IMR-90 (cell line): ENCODE measurements at regions not wholly inside any gene's neighbourhood (a gene's known extent, or its start where the extent isn't known, plus 50 kb on each side); places are given as distances from the start of the nearest gene placed in this dataset. TPM values are rescaled to one million over a fixed set of nuclear protein-coding genes. Genes with fewer than 3 reads are reported as not detected.

Experiments used
- ATAC-seq: fragments of 200-7000 bp; cut with Tn5 transposase; 2 replicates; pipeline ENCODE4 v1.9.1; 2020; ENCODE audit warnings: low read depth, mild to moderate bottlenecking, moderate library complexity
- BruUV-seq: library from RNA; stranded (reverse); fragments of 400-500 nt; replicated peaks from 2 replicates; lab custom pipeline; 2021; lab: Mats Ljungman, UMichigan
- CTCF ChIA-PET: fragments of 300-600 bp; formaldehyde crosslinking; extraction: SDS; loops from one replicate; lab custom pipeline; 2021; ENCODE audit warnings: antibody characterized with exemption; lab: Yijun Ruan, JAX
- POLR2A ChIA-PET: fragments of 300-600 bp; sonication (Branson Sonifier 250); formaldehyde crosslinking; loops from one replicate; lab custom pipeline; 2022; ENCODE audit warnings: antibody characterized with exemption; ENCODE audit not compliant: unreplicated experiment; lab: Charles Lee
- DNase-seq: peaks from one replicate; pipeline ENCODE4 v3.0.0; 2013
- H2AFZ ChIP-seq: replicated peaks from 2 replicates; pipeline ENCODE3; 2013; ENCODE audit warnings: low read length, mild to moderate bottlenecking; ENCODE audit not compliant: poor library complexity
- H2AK5ac ChIP-seq: 2 replicates; pipeline ENCODE4 v1.6.1; 2013; ENCODE audit warnings: low read depth, low read length, inconsistent platforms
- H2AK9ac ChIP-seq: replicated peaks from 2 replicates; pipeline ENCODE3; 2013; ENCODE audit warnings: mild to moderate bottlenecking, low read depth, low read length, moderate library complexity; ENCODE audit not compliant: poor library complexity
- H2BK120ac ChIP-seq: 2 replicates; pipeline ENCODE4 v1.6.1; 2013; ENCODE audit warnings: low read depth, low read length, inconsistent platforms
- H2BK15ac ChIP-seq: 3 replicates; pipeline ENCODE4 v1.6.1; 2013; ENCODE audit warnings: low read depth, low read length, inconsistent platforms
- H2BK20ac ChIP-seq: 2 replicates; pipeline ENCODE4 v1.6.1; 2013; ENCODE audit warnings: low read depth, mild to moderate bottlenecking, inconsistent platforms, low read length, moderate library complexity
- H2BK5ac ChIP-seq: 2 replicates; pipeline ENCODE4 v1.6.1; 2013; ENCODE audit warnings: mild to moderate bottlenecking, low read depth, low read length, inconsistent platforms; ENCODE audit not compliant: poor library complexity, severe bottlenecking
- H3K14ac ChIP-seq: replicated peaks from 2 replicates; pipeline ENCODE4 v1.6.1; 2013; ENCODE audit warnings: low read depth, low read length, inconsistent platforms
- H3K18ac ChIP-seq: 2 replicates; pipeline ENCODE4 v1.6.1; 2013; ENCODE audit warnings: low read depth, low read length, control low read depth
- H3K23ac ChIP-seq: 2 replicates; pipeline ENCODE4 v1.6.1; 2013; ENCODE audit warnings: low read depth, low read length, inconsistent platforms
- H3K27ac ChIP-seq: 2 replicates; pipeline ENCODE4 v1.5.1; 2013; ENCODE audit warnings: mild to moderate bottlenecking, control low read depth, low read length; ENCODE audit not compliant: insufficient read depth
- H3K27me3 ChIP-seq: 2 replicates; pipeline ENCODE4 v1.6.1; 2013; ENCODE audit warnings: low read length; ENCODE audit not compliant: control insufficient read depth, insufficient read depth
- H3K36me3 ChIP-seq: 2 replicates; pipeline ENCODE4 v1.6.1; 2013; ENCODE audit warnings: low read length, mixed read lengths; ENCODE audit not compliant: control insufficient read depth, insufficient read depth
- H3K4ac ChIP-seq: 2 replicates; pipeline ENCODE4 v1.6.1; 2013; ENCODE audit warnings: low read depth, low read length, inconsistent platforms
- H3K4me1 ChIP-seq: 2 replicates; pipeline ENCODE4 v1.6.1; 2013; ENCODE audit warnings: low read length, mixed read lengths; ENCODE audit not compliant: control insufficient read depth, insufficient read depth
- H3K4me2 ChIP-seq: 2 replicates; pipeline ENCODE4 v1.6.1; 2013; ENCODE audit warnings: low read depth, mild to moderate bottlenecking, control low read depth, low read length, moderate library complexity
- H3K4me3 ChIP-seq: 2 replicates; pipeline ENCODE4 v1.5.1; 2013; ENCODE audit warnings: low read depth, mild to moderate bottlenecking, control low read depth, low read length, moderate library complexity; ENCODE audit not compliant: insufficient read depth
- H3K56ac ChIP-seq: 2 replicates; pipeline ENCODE4 v1.6.1; 2013; ENCODE audit warnings: low read length, inconsistent platforms; ENCODE audit not compliant: insufficient read depth; ENCODE audit errors: extremely low read depth
- H3K79me1 ChIP-seq, 2 experiments: 2 replicates each; pipeline ENCODE4 v1.6.1; 2013; ENCODE audit warnings: low read length in 2 of 2, inconsistent platforms in 1 of 2, low read depth in 1 of 2
- H3K9ac ChIP-seq: 2 replicates; pipeline ENCODE4 v1.6.1; 2013; ENCODE audit warnings: low read depth, low read length, control low read depth
- H3K9me1 ChIP-seq: 2 replicates; pipeline ENCODE4 v1.6.1; 2013; ENCODE audit warnings: low read length, inconsistent platforms; ENCODE audit not compliant: insufficient read depth
- H3K9me3 ChIP-seq: 2 replicates; pipeline ENCODE4 v1.6.1; 2013; ENCODE audit warnings: low read length; ENCODE audit not compliant: control insufficient read depth, insufficient read depth
- H4K20me1 ChIP-seq: 2 replicates; pipeline ENCODE4 v1.6.1; 2013; ENCODE audit warnings: low read length, inconsistent platforms; ENCODE audit not compliant: insufficient read depth
- H4K5ac ChIP-seq: 2 replicates; pipeline ENCODE4 v1.6.1; 2013; ENCODE audit warnings: mild to moderate bottlenecking, low read depth, low read length, control low read depth
- H4K8ac ChIP-seq, 2 experiments: 2 replicates each; pipeline ENCODE4 v1.6.1; 2013; ENCODE audit warnings: low read depth in 2 of 2, low read length in 2 of 2, control low read depth in 1 of 2, inconsistent platforms in 1 of 2
- H4K91ac ChIP-seq: 2 replicates; pipeline ENCODE4 v1.6.1; 2013; ENCODE audit warnings: low read depth, low read length, inconsistent platforms; ENCODE audit not compliant: insufficient read depth
- BHLHE40 ChIP-seq: fragments of 150-350 bp; IDR thresholded peaks from 2 replicates; pipeline ENCODE4 v1.6.1; 2016; ENCODE audit warnings: mild to moderate bottlenecking, low read depth, low read length
- CEBPB ChIP-seq: IDR thresholded peaks from 2 replicates; pipeline ENCODE4 v1.6.1; 2012; ENCODE audit warnings: low read depth, low read length, improper control_type of control experiment
- CHD1 ChIP-seq: IDR thresholded peaks from 2 replicates; pipeline ENCODE4 v1.6.1; 2012; ENCODE audit warnings: low read depth, low read length, improper control_type of control experiment
- FOS ChIP-seq: fragments of 150-350 bp; IDR thresholded peaks from 2 replicates; pipeline ENCODE4 v1.6.1; 2016; ENCODE audit warnings: low read depth, low read length
- MAFK ChIP-seq: IDR thresholded peaks from 2 replicates; pipeline ENCODE4 v1.6.1; 2012; ENCODE audit warnings: low read depth, low read length, improper control_type of control experiment
- MXI1 ChIP-seq: IDR thresholded peaks from 2 replicates; pipeline ENCODE4 v1.6.1; 2012; ENCODE audit warnings: low read depth, mild to moderate bottlenecking, low read length, moderate library complexity, borderline replicate concordance
- NFE2L2 ChIP-seq: fragments of 150-350 bp; IDR thresholded peaks from 2 replicates; pipeline ENCODE4 v1.6.1; 2016; ENCODE audit warnings: low read depth, mild to moderate bottlenecking, low read length
- POLR2A ChIP-seq: IDR thresholded peaks from 2 replicates; pipeline ENCODE4 v1.6.1; 2012; ENCODE audit warnings: mild to moderate bottlenecking, low read depth, low read length
- RAD21 ChIP-seq: IDR thresholded peaks from 2 replicates; pipeline ENCODE4 v1.6.1; 2012; ENCODE audit warnings: low read length, improper control_type of control experiment
- RFX5 ChIP-seq: IDR thresholded peaks from 2 replicates; pipeline ENCODE4 v1.8.0; 2012; ENCODE audit warnings: low read depth, mild to moderate bottlenecking, low read length, moderate library complexity
- SMC3 ChIP-seq: fragments of 150-350 bp; IDR thresholded peaks from 2 replicates; pipeline ENCODE4 v1.6.1; 2016; ENCODE audit warnings: low read depth, mild to moderate bottlenecking, antibody characterized with exemption, low read length, moderate library complexity
- USF2 ChIP-seq: fragments of 150-350 bp; IDR thresholded peaks from 2 replicates; pipeline ENCODE4 v1.6.1; 2017; ENCODE audit warnings: mild to moderate bottlenecking, antibody characterized with exemption, low read length, low read depth
- WGBS, 2 experiments: methylation state at CpG; one replicate each; pipeline versions ENCODE4 v1.1.5 to v1.1.7; 2013; ENCODE audit warnings: missing lambda C conversion rate in 2 of 2; ENCODE audit not compliant: insufficient read length in 1 of 2; ENCODE audit errors: extremely low coverage in 2 of 2; 5-methylcytosine and 5-hydroxymethylcytosine counted together
- dilution Hi-C: fragments of 300-500 bp; cut with HindIII; formaldehyde crosslinking; loops from one replicate; pipeline ENCODE4 v1.14.3; 2018; ENCODE audit warnings: low sequenced_read_pairs; ENCODE audit not compliant: unreplicated experiment
- in situ Hi-C: fragments of 300-500 bp; cut with MboI; formaldehyde crosslinking; loops from 3 replicates; pipeline ENCODE4 v1.14.3; 2019; ENCODE audit warnings: low sequenced_read_pairs, inconsistent platforms, mixed read lengths
- intact Hi-C: fragments of 100-400 bp; cut with micrococcal nuclease; formaldehyde crosslinking; loops from 2 replicates; pipeline ENCODE4 v1.10.0; 2022
- microRNA-seq, 2 experiments: library from miRNA; stranded (forward) in 1 of 2; unstranded in 1 of 2; fragments of 10-50 nt in 1 of 2; fragments of <30 nt in 1 of 2; gene quantifications in 1 of 2; microRNA quantifications in 1 of 2; one replicate each; pipeline versions ENCODE3 to v1.1.0; 2013 to 2020; ENCODE audit not compliant: insufficient read depth in 1 of 2, insufficient read length in 1 of 2, unreplicated experiment in 1 of 2
- small RNA-seq, 5 experiments: library from RNA; depleted of rRNA; stranded (forward); fragments of <200 nt; gene quantifications; one replicate each; pipeline ENCODE3, GENCODE V24; 2012

DNA sequence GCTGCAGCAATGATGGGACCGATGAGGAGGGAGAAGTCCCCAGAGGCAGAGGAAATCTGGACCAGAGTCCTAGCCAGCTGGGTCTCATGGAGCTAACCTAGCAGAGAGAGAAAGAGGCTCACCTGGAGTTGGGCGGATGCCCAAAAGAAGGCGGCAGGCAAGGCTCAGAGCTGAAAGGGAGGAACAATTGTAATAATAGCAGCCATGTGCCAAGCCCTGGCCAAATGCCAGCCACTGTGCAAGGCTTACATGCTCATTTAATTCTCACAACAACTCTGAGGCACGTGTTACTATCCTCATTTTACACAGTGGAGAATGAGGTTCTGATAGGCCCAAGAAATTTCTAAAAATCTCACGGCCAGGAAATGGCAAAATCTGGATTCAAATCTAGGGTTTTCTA is 50.0 kb upstream of the ZNF648 start:
- Histone ChIP-seq H3K27ac (no peak overlapping the region), H4K5ac (no peak overlapping the region), H3K9me3 (no peaks in the 10 kb centered on the region), H2BK120ac (no peak overlapping the region), H2AK5ac (no peak overlapping the region), H3K36me3 (no peaks in the 10 kb centered on the region), H3K18ac (no peak overlapping the region), H3K4me2 (no peak overlapping the region), H3K56ac (no peak overlapping the region), H2AFZ (no peak overlapping the region), H3K9me1 (no peaks in the 10 kb centered on the region), H3K23ac (no peak overlapping the region), H3K9ac (no peak overlapping the region), H3K4ac (no peak overlapping the region), H3K14ac (no peak overlapping the region), H3K4me3 (no peak overlapping the region), H3K79me1 (no peaks in the 10 kb centered on the region), H3K27me3 (no peaks in the 10 kb centered on the region), H2BK20ac (no peak overlapping the region), H2BK5ac (no peak overlapping the region), H4K91ac (no peak overlapping the region), H3K4me1 (no peaks in the 10 kb centered on the region), H4K8ac (no peak overlapping the region), H2BK15ac (no peak overlapping the region), H2AK9ac (no peak overlapping the region), H4K20me1 (no peaks in the 10 kb centered on the region)
- intact Hi-C loops, result no loop called here
- ATAC-seq, result no peak
- no peak for DNase-seq
- ChIA-PET CTCF (no interaction called here), POLR2A (no interaction called here)
- dilution Hi-C loops, result no loop called here
- 57% methylated on average over 1 of the region's 5 CpGs; no CpG with 5 or more reads in 1 of the 2 experiments for WGBS, 2 experiments
- TF ChIP-seq MAFK, result no peak
- no peak for TF ChIP-seq FOS
- TF ChIP-seq CEBPB, result no peak
- no peak for TF ChIP-seq POLR2A
- TF ChIP-seq CHD1, result no peak
- TF ChIP-seq MXI1, result no peak
- TF ChIP-seq SMC3, result no peak
- TF ChIP-seq RFX5, result no peak
- TF ChIP-seq BHLHE40, result no peak
- no peak for TF ChIP-seq NFE2L2
- TF ChIP-seq USF2, result no peak
- TF ChIP-seq RAD21, result no peak
- BruUV-seq, result no TSS peak
- in situ Hi-C loops, result no loop called here

Small RNA genes lying in the stretch of these regions (microRNA-seq; reads per million reads assigned to microRNA genes)
- gene RNU6-152P (ENCODE audit: insufficient read depth, insufficient read length), result not detected

Small RNA genes lying in the stretch of these regions (small RNA-seq; reads per million reads assigned to genes)
- 0 to 0.60 (median 0) reads per million in 5 experiments for gene RNU6-152P
